ENCODE measurements at regions not wholly inside any gene's neighbourhood (a gene's known extent, or its start where the extent isn't known, plus 50 kb on each side); places are given as distances from the start of the nearest gene placed in this dataset.

GRCh38 chr2:126345691-126346090, 310.3 kb upstream of the GYPC start (continued):
- no peak for TF ChIP-seq AFF4 (CRISPR knock-in tag; IDR thresholded peaks at IDR 0.05; ENCODE audit: borderline replicate concordance)
- TF ChIP-seq PREB (CRISPR knock-in tag; IDR thresholded peaks at IDR 0.05; ENCODE audit: borderline replicate concordance) = no peak
- no peak for TF ChIP-seq OVOL2 (CRISPR knock-in tag; IDR thresholded peaks at IDR 0.05; ENCODE audit: borderline replicate concordance)
- no peak for TF ChIP-seq PRRX2 (CRISPR knock-in tag; IDR thresholded peaks at IDR 0.05)
- no peak for TF ChIP-seq CREB1 (CRISPR knock-in tag; IDR thresholded peaks at IDR 0.05)
- TF ChIP-seq NR3C1 (CRISPR knock-in tag; conservative IDR thresholded peaks at IDR 0.05; ENCODE audit: low read depth) = no peak
- no peak for TF ChIP-seq NFE2L1 (CRISPR knock-in tag; IDR thresholded peaks at IDR 0.05)
- no peak for TF ChIP-seq ZNF512 (CRISPR knock-in tag; IDR thresholded peaks at IDR 0.05; ENCODE audit: borderline replicate concordance)

- CTCF ChIA-PET = no interaction called here
Observed at GRCh38 chr2:126356631-126357030, 299.3 kb upstream of the GYPC start.

More at GRCh38 chr2:126356631-126357030, 299.3 kb upstream of the GYPC start:
- Mint-ChIP-seq H3K27me3 (ENCODE audit: low read depth) (peaks cover 3% of the 10 kb centered on the region; the same call in 1 of the 2 replicates), H3K4me1 (no peaks in the 10 kb centered on the region), H3K9me3 (peaks cover 60% of the 10 kb centered on the region), H3K4me3 (no peak overlapping the region), H3K27ac (no peak overlapping the region), H3K36me3 (peaks cover 34% of the 10 kb centered on the region)
- DNase-seq (ENCODE audit: low spot score) (no peak), ATAC-seq (no peak)
- POLR2A ChIA-PET = no interaction called here
- TF ChIP-seq FOXP1 (CRISPR knock-in tag; IDR thresholded peaks at IDR 0.05; ENCODE audit: borderline replicate concordance) = no peak
- no peak for TF ChIP-seq NR3C1 (CRISPR knock-in tag; conservative IDR thresholded peaks at IDR 0.05; ENCODE audit: low read depth)
- TF ChIP-seq STAT6 (CRISPR knock-in tag; conservative IDR thresholded peaks at IDR 0.05; ENCODE audit: low read depth) = no peak
- TF ChIP-seq RORB (CRISPR knock-in tag; IDR thresholded peaks at IDR 0.05) = no peak
- no peak for TF ChIP-seq ZMAT4 (CRISPR knock-in tag; IDR thresholded peaks at IDR 0.05)
- TF ChIP-seq ZNF396 (CRISPR knock-in tag; IDR thresholded peaks at IDR 0.05; ENCODE audit: borderline replicate concordance) = no peak
- no peak for TF ChIP-seq E2F5 (CRISPR knock-in tag; IDR thresholded peaks at IDR 0.05)
- no peak for TF ChIP-seq PRDM15 (CRISPR knock-in tag; IDR thresholded peaks at IDR 0.05)
- TF ChIP-seq ZNF532 (CRISPR knock-in tag; IDR thresholded peaks at IDR 0.05; ENCODE audit: borderline replicate concordance) = no peak

All from WTC11 (cell line).